ENCODE measurements at regions not wholly inside any gene's neighbourhood (a gene's known extent, or its start where the extent isn't known, plus 50 kb on each side); places are given as distances from the start of the nearest gene placed in this dataset.
A peak's percentile ranks its signal among the peaks of the same experiment; 100 is the strongest.
"Not testable (repeated sequence)": the region's sequence is repeated elsewhere in the genome, so short reads cannot be mapped to it uniquely, and the experiment has no call there.

DNA sequence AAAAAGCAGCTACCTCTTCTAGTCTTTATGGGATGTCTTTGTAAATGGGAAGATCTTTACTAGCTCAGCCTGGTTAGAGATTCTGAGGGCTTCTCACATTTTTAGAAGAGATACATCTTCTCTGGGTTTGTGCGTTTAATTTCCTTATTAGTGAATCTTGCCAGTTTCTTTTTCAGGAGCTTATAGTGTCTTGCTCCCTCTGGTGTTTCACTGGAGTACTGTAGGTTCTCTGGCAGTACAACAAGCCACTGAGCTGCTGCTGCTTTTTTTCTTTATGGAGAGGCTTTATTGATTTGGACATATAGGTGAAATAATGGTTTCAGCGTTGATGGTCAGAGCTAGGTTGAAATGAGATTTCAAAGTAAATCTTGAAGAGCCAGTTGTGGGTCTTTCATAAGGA lies 82.9 kb downstream of the LAS1L start:
- DNase-seq, result peak; percentile 6

- no peak for DNase-seq
Measured at GRCh38 chrX:65420154-65420553, 114.4 kb downstream of the LAS1L start.

DNA sequence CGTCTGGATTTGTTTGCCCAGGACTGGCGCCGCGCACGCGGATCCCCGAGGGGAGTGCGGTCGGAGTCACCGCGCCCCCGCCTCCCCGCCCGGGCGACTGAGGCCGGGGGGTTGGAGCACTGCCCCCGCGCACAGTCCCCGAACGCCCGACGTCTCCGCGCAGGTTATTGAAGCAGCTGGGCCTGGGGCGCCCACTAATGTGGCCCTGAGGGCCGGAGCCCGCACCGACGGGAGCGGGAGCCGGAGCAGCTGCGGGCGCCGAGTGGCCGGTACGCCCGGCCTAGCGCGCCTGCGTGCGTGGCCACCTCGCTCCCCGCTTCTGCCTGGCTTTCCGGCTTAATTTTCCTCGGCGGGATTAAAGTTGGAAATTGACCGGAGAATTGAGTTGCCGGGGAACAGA lies 126.9 kb downstream of the LAS1L start:
- DNase-seq, result not testable (repeated sequence)

GRCh38 chrX:65407157-65407626 lies 127.4 kb downstream of the LAS1L start:
- no peak for DNase-seq

DNA sequence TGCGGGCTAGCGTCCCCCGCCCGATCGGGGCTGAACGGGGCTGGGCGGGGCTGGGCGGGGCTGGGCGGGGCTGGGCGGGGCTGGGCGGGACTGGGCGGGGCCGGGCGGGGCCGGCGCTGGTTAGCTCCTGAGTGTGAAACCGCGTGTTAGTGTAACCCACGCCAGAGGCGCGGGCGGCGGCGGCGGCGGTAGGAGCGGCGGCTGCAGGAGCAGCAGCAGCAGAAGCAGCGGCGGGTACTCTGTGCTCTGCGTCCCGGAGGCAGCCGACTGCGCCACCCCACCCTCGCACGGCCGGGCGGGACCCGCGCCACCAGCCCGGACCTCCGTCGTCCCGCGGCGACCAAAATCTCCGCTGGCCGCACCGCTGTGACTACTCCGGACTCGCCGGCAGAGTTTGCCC lies 128.1 kb downstream of the LAS1L start:
- DNase-seq, result no peak

DNA sequence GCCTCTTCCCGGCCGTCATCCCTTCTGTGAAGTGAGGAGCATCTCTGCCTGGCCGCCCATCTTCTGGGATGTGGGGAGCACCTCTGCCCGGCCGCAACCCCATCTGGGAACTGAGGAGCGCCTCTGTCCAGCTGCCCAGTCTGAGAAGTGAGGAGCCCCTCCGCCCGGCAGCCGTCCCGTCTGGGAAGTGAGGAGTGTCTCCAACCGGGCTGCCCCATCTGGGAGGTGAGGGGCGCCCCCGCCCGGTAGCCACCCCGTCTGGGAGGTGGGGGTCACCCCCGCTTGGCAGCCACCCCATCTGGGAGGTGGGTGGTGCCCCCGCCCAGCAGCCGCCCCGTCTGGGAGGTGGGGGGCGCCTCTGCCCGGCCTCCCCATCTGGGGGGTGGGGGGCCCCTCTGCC lies 142.3 kb downstream of the LAS1L start:
- no peak for DNase-seq

GRCh38 chrX:65389120-65389519 lies 145.5 kb downstream of the LAS1L start:
- not testable (repeated sequence) for DNase-seq
